MCF 10A (cell line): ENCODE measurements at regions not wholly inside any gene's neighbourhood (a gene's known extent, or its start where the extent isn't known, plus 50 kb on each side); places are given as distances from the start of the nearest gene placed in this dataset.

ENCODE experiments used
- BruUV-seq: library from RNA; stranded (reverse); fragments of 400-500 nt; replicated peaks from 2 replicates; lab custom pipeline; 2021; lab: Mats Ljungman, UMichigan
- CTCF ChIA-PET: fragments of 300-600 bp; sonication (Branson Sonifier 250); formaldehyde crosslinking; extraction: SDS; loops from one replicate; lab custom pipeline; 2021; ENCODE audit warnings: antibody characterized with exemption, inconsistent platforms; lab: Yijun Ruan, JAX
- POLR2A ChIA-PET: fragments of 300-600, 350-650 bp; sonication (Branson Sonifier 250); formaldehyde crosslinking; extraction: SDS; loops from one replicate; lab custom pipeline; 2020; ENCODE audit warnings: antibody characterized with exemption, inconsistent platforms; lab: Yijun Ruan, JAX
- DNase-seq: peaks from one replicate; pipeline ENCODE4 v3.0.0-alpha.2; 2018; ENCODE audit not compliant: unreplicated experiment
- H3K27ac Mint-ChIP-seq: one replicate; pipeline ENCODE4 v1.8.0; 2022; ENCODE audit warnings: mild to moderate bottlenecking, low read depth, mixed read lengths; ENCODE audit not compliant: unreplicated experiment
- H3K27me3 Mint-ChIP-seq: one replicate; pipeline ENCODE4 v1.8.0; 2022; ENCODE audit warnings: mixed read lengths; ENCODE audit not compliant: insufficient read depth, unreplicated experiment
- H3K36me3 Mint-ChIP-seq: one replicate; pipeline ENCODE4 v1.8.0; 2022; ENCODE audit warnings: mild to moderate bottlenecking, moderate library complexity, mixed read lengths; ENCODE audit not compliant: insufficient read depth, unreplicated experiment
- H3K4me1 Mint-ChIP-seq: one replicate; pipeline ENCODE4 v1.8.0; 2022; ENCODE audit warnings: mixed read lengths; ENCODE audit not compliant: insufficient read depth, unreplicated experiment
- H3K4me3 Mint-ChIP-seq: one replicate; pipeline ENCODE4 v1.8.0; 2022; ENCODE audit warnings: mild to moderate bottlenecking, moderate library complexity, mixed read lengths; ENCODE audit not compliant: unreplicated experiment
- H3K9me3 Mint-ChIP-seq: one replicate; pipeline ENCODE4 v1.8.0; 2022; ENCODE audit warnings: mixed read lengths; ENCODE audit not compliant: unreplicated experiment
- CTCF ChIP-seq: fragments of 200-600 bp; IDR thresholded peaks from one replicate; pipeline ENCODE4 v1.8.0; 2022; ENCODE audit warnings: antibody characterized with exemption, mild to moderate bottlenecking; ENCODE audit not compliant: unreplicated experiment
- intact Hi-C: fragments of 100-400 bp; cut with micrococcal nuclease; formaldehyde crosslinking; loops from 2 replicates; pipeline ENCODE4 v1.14.1; 2022

DNA sequence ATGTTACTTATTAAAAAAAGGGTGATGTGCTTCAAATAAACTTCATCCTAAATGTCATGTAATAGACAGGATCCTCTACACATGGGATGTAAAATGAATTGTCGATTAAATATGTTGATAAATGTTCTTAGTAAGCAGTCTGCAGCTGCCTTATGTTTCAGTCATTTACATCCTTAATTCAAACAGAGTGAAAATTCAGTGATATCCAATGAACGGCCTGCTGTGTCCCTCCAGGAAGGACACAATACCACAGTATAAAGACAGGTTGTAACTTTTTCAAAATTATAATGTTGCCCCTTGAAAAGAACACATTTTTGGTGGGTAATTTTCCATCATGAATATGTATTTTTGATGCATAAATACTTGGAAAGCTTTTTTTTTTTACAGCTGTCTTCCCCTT is 266.5 kb upstream of the SEMA3A start:
- TF ChIP-seq CTCF, result no peak
- CTCF ChIA-PET, result interaction anchor here (1.0 kb wide), 1 partner anchor 525 kb away, joined by 5 read pairs; no protein-coding TSS in a partner anchor
- BruUV-seq, result no TSS peak
- no peaks in the 10 kb centered on the region for H3K9me3 Mint-ChIP-seq
- POLR2A ChIA-PET, result no interaction called here
- H3K27ac Mint-ChIP-seq, result no peak overlapping the region
- no peaks in the 10 kb centered on the region for H3K27me3 Mint-ChIP-seq
- H3K4me3 Mint-ChIP-seq, result no peak overlapping the region
- intact Hi-C loops, result no loop called here
- H3K36me3 Mint-ChIP-seq, result no peaks in the 10 kb centered on the region
- DNase-seq, result no peak
- H3K4me1 Mint-ChIP-seq, result no peaks in the 10 kb centered on the region

DNA sequence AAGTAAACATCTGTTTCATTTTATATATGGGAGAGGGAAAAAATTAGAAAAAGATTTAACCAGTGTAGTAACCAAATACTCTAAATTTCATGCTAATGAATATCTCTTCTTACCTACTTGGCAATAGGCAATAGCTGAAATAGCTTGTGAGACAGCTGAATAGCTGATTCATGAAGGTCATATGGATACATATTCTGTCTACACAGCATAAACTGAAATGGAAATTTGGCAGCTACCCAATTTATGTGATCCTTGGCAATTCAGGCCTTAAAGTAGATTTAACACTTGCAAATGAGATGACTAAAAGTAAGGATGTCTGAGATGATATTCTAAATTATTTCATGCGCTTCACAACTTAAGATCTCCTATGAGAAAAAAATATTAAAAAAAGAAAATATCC is 261.2 kb upstream of the SEMA3A start:
- peak; percentile 20 for DNase-seq
- Mint-ChIP-seq H3K36me3 (no peaks in the 10 kb centered on the region), H3K27me3 (no peaks in the 10 kb centered on the region), H3K27ac (no peak overlapping the region), H3K4me3 (no peak overlapping the region), H3K4me1 (no peaks in the 10 kb centered on the region), H3K9me3 (no peaks in the 10 kb centered on the region)
- intact Hi-C loops, result loop anchor here (2.0 kb wide), 3 partner anchors 209 to 567 kb away; no protein-coding TSS in a partner anchor
- TF ChIP-seq CTCF, result no peak
- no TSS peak for BruUV-seq
- ChIA-PET POLR2A (interaction anchor here (1.3 kb wide), 1 partner anchor 12 kb away, joined by 5 read pairs; no protein-coding TSS in a partner anchor), CTCF (interaction anchor here (0.6 to 1.6 kb wide), 3 partner anchors 153 to 520 kb away, joined by 3 to 12 read pairs (median 3); no protein-coding TSS in a partner anchor)

DNA sequence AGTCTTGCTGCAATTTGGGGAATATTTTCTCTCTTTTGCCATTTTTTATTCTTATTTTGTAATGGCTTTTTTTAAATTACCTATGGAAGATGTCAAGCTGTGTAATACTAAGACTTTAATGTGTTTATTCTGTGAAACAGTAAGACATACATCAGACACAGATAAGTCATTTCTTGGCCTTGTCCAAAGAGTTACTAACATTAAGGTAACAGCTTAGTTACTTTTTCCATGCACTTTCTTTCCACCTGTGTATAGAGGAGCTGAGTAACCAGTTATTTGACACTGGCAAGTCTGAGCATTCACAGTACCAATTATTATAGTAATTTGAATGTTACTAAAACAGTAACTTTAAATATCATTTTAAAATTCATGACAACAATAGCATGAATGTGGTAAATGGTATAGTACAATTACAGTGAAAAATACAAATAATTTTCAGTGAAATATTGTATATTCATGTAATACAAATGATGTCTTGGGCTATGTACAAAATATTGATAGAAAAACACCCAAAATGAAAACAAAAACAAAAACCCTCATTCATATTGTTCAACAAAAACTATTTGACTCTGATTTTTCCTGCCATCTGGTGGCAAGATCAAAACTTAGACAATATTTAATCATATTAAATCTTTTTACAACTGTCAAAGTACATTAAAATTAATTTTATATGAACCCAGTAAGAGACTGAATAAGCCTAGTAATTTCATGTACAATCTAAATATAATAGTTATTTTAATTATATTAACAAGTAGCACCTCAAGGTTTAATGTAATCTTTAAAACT is 259.8 kb upstream of the SEMA3A start:
- Mint-ChIP-seq H3K27ac (no peak overlapping the region), H3K36me3 (no peaks in the 10 kb centered on the region), H3K4me3 (no peak overlapping the region), H3K27me3 (no peaks in the 10 kb centered on the region), H3K4me1 (no peaks in the 10 kb centered on the region), H3K9me3 (no peaks in the 10 kb centered on the region)
- BruUV-seq, result no TSS peak
- DNase-seq, result peak; percentile 16
- POLR2A ChIA-PET, result no interaction called here
- CTCF ChIA-PET, result interaction anchor here (0.7 to 1.6 kb wide), 3 partner anchors 481 to 522 kb away, joined by 3 to 12 read pairs (median 3); no protein-coding TSS in a partner anchor
- intact Hi-C loops, result loop anchor here (1.0 to 2.0 kb wide), 5 partner anchors 208 to 568 kb away; partner anchors contain the start of gene SEMA3A
- peak; percentile 12 for TF ChIP-seq CTCF

GRCh38 chr7:84452618-84453017 is 258.0 kb upstream of the SEMA3A start:
- Mint-ChIP-seq H3K9me3 (no peaks in the 10 kb centered on the region), H3K4me1 (no peaks in the 10 kb centered on the region), H3K36me3 (no peaks in the 10 kb centered on the region), H3K27ac (no peak overlapping the region), H3K4me3 (no peak overlapping the region), H3K27me3 (no peaks in the 10 kb centered on the region)
- no TSS peak for BruUV-seq
- intact Hi-C loops, result no loop called here
- CTCF ChIA-PET, result no interaction called here
- no peak for DNase-seq
- no peak for TF ChIP-seq CTCF
- POLR2A ChIA-PET, result interaction anchor here (1.0 kb wide), 1 partner anchor 8 kb away, joined by 3 read pairs; no protein-coding TSS in a partner anchor
